Keratinocyte (primary cell): ENCODE measurements at regions not wholly inside any gene's neighbourhood (a gene's known extent, or its start where the extent isn't known, plus 50 kb on each side); places are given as distances from the start of the nearest gene placed in this dataset.

Experiments used
- EZH2 ChIP-seq: IDR thresholded peaks from one replicate; pipeline ENCODE4 v1.6.1; 2012; ENCODE audit warnings: inconsistent platforms, mild to moderate bottlenecking, low read length, moderate library complexity
- TF ChIP-seq, protein P1 (sequence below), 3 experiments: IDR thresholded peaks in 1 of 3; conservative IDR thresholded peaks in 1 of 3; optimal IDR thresholded peaks in 1 of 3; 2 replicates in 2 of 3; 3 replicates in 1 of 3; pipeline versions ENCODE3 to v1.5.1; 2011; ENCODE audit warnings: low read length in 3 of 3, mild to moderate bottlenecking in 3 of 3, moderate library complexity in 2 of 3, control low read depth in 1 of 3, inconsistent platforms in 1 of 3; ENCODE audit not compliant: insufficient read depth in 2 of 3; ENCODE audit errors: extremely low read depth in 1 of 3

DNA sequence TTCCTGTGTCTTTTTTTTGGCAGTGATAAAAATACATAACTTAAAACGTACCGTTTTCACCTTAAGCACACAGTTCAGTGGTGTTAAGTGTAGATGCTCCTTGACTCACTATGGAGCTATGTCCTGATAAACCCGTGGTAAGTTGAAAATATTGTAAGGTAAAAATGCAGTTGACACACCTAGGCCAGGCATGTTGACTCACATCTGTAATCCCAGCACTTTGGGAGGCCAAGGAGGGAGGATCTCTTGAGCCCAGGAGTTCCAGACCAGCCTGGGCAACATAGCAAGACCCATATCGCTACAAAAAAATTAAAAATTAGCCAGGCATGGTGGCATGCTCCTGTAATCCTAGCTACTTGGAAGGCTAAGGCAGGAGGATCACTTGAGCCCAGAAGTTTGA lies 73.6 kb upstream of the COG2 start:
- TF ChIP-seq, protein P1, sequence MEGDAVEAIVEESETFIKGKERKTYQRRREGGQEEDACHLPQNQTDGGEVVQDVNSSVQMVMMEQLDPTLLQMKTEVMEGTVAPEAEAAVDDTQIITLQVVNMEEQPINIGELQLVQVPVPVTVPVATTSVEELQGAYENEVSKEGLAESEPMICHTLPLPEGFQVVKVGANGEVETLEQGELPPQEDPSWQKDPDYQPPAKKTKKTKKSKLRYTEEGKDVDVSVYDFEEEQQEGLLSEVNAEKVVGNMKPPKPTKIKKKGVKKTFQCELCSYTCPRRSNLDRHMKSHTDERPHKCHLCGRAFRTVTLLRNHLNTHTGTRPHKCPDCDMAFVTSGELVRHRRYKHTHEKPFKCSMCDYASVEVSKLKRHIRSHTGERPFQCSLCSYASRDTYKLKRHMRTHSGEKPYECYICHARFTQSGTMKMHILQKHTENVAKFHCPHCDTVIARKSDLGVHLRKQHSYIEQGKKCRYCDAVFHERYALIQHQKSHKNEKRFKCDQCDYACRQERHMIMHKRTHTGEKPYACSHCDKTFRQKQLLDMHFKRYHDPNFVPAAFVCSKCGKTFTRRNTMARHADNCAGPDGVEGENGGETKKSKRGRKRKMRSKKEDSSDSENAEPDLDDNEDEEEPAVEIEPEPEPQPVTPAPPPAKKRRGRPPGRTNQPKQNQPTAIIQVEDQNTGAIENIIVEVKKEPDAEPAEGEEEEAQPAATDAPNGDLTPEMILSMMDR (optimal IDR thresholded peaks at IDR 0.05 in 1 of 3, IDR thresholded peaks at IDR 0.05 in 1 of 3, conservative IDR thresholded peaks at IDR 0.05 in 1 of 3; ENCODE audit: extremely low read depth in 1 of 3, insufficient read depth in 2 of 3, low read length in 3 of 3) = no peak
- TF ChIP-seq EZH2 = no peak
